ENCODE measurements at regions not wholly inside any gene's neighbourhood (a gene's known extent, or its start where the extent isn't known, plus 50 kb on each side); places are given as distances from the start of the nearest gene placed in this dataset.
"Not testable (repeated sequence)": the region's sequence is repeated elsewhere in the genome, so short reads cannot be mapped to it uniquely, and the experiment has no call there.

- Mint-ChIP-seq H3K27me3 (ENCODE audit: low read depth) (no peaks in the 10 kb centered on the region), H3K4me3 (no peak overlapping the region), H3K36me3 (ENCODE audit: low read depth) (no peaks in the 10 kb centered on the region), H3K9me3 (peaks cover under 1% of the 10 kb centered on the region), H3K4me1 (ENCODE audit: low read depth) (no peaks in the 10 kb centered on the region), H3K27ac (no peak overlapping the region)
- no peak for DNase-seq
- CTCF ChIA-PET: no interaction called here
- intact Hi-C loops (cut with micrococcal nuclease): no loop called here
Observed at GRCh38 chr4:127240764-127241105, 392.0 kb upstream of the INTU start.

GRCh38 chr4:127244515-127244914 lies 388.2 kb upstream of the INTU start:
- Mint-ChIP-seq H3K4me1 (ENCODE audit: low read depth) (no peaks in the 10 kb centered on the region), H3K36me3 (ENCODE audit: low read depth) (no peaks in the 10 kb centered on the region), H3K27ac (no peak overlapping the region), H3K4me3 (no peak overlapping the region), H3K27me3 (ENCODE audit: low read depth) (no peaks in the 10 kb centered on the region), H3K9me3 (peaks cover 3% of the 10 kb centered on the region)
- no peak for DNase-seq
- intact Hi-C loops (cut with micrococcal nuclease): no loop called here
- CTCF ChIA-PET: no interaction called here

GRCh38 chr4:127246963-127247952 lies 385.5 kb upstream of the INTU start:
- no peaks in the 10 kb centered on the region for H3K4me1 Mint-ChIP-seq (ENCODE audit: low read depth)
- no peaks in the 10 kb centered on the region for H3K27me3 Mint-ChIP-seq (ENCODE audit: low read depth)
- no peak for DNase-seq
- CTCF ChIA-PET: interaction anchor here (0.6 kb wide), 1 partner anchor 23 kb away, joined by 3 read pairs; no protein-coding TSS in a partner anchor
- intact Hi-C loops (cut with micrococcal nuclease): no loop called here
- H3K27ac Mint-ChIP-seq: no peak overlapping the region
- peaks cover 3% of the 10 kb centered on the region for H3K9me3 Mint-ChIP-seq
- H3K36me3 Mint-ChIP-seq (ENCODE audit: low read depth): no peaks in the 10 kb centered on the region
- no peak overlapping the region for H3K4me3 Mint-ChIP-seq

GRCh38 chr4:127249066-127249766 lies 383.5 kb upstream of the INTU start:
- H3K9me3 Mint-ChIP-seq: peaks cover 4% of the 10 kb centered on the region
- CTCF ChIA-PET: no interaction called here
- H3K4me3 Mint-ChIP-seq: no peak overlapping the region
- no peak for DNase-seq
- no peaks in the 10 kb centered on the region for H3K4me1 Mint-ChIP-seq (ENCODE audit: low read depth)
- intact Hi-C loops (cut with micrococcal nuclease): no loop called here
- H3K36me3 Mint-ChIP-seq (ENCODE audit: low read depth): no peaks in the 10 kb centered on the region
- H3K27ac Mint-ChIP-seq: no peak overlapping the region
- no peaks in the 10 kb centered on the region for H3K27me3 Mint-ChIP-seq (ENCODE audit: low read depth)

- intact Hi-C loops (cut with micrococcal nuclease): no loop called here
- DNase-seq: no peak
- Mint-ChIP-seq H3K36me3 (ENCODE audit: low read depth) (no peaks in the 10 kb centered on the region), H3K9me3 (peaks cover 8% of the 10 kb centered on the region), H3K4me3 (no peak overlapping the region), H3K4me1 (ENCODE audit: low read depth) (no peaks in the 10 kb centered on the region), H3K27me3 (ENCODE audit: low read depth) (no peaks in the 10 kb centered on the region), H3K27ac (no peak overlapping the region)
- CTCF ChIA-PET: no interaction called here
Observed at GRCh38 chr4:127249767-127250108, 383.0 kb upstream of the INTU start.

GRCh38 chr4:127250577-127250976 lies 382.2 kb upstream of the INTU start:
- Mint-ChIP-seq H3K4me1 (ENCODE audit: low read depth) (no peaks in the 10 kb centered on the region), H3K9me3 (peaks cover 9% of the 10 kb centered on the region)
- intact Hi-C loops (cut with micrococcal nuclease): no loop called here

GRCh38 chr4:127251423-127251822 lies 381.3 kb upstream of the INTU start:
- Mint-ChIP-seq H3K4me1 (ENCODE audit: low read depth) (no peaks in the 10 kb centered on the region), H3K36me3 (ENCODE audit: low read depth) (peaks cover 1% of the 10 kb centered on the region), H3K4me3 (no peak overlapping the region), H3K9me3 (peaks cover 8% of the 10 kb centered on the region), H3K27me3 (ENCODE audit: low read depth) (no peaks in the 10 kb centered on the region), H3K27ac (no peak overlapping the region)
- intact Hi-C loops (cut with micrococcal nuclease): no loop called here
- no peak for DNase-seq
- CTCF ChIA-PET: no interaction called here

More at GRCh38 chr4:127250577-127250976, 382.2 kb upstream of the INTU start:
- CTCF ChIA-PET: no interaction called here
- H3K36me3 Mint-ChIP-seq (ENCODE audit: low read depth): peaks cover 1% of the 10 kb centered on the region
- H3K27me3 Mint-ChIP-seq (ENCODE audit: low read depth): no peaks in the 10 kb centered on the region
- no peak overlapping the region for H3K27ac Mint-ChIP-seq
- H3K4me3 Mint-ChIP-seq: no peak overlapping the region
- no peak for DNase-seq

- Mint-ChIP-seq H3K9me3 (peaks cover 8% of the 10 kb centered on the region), H3K27ac (no peak overlapping the region), H3K4me1 (ENCODE audit: low read depth) (no peaks in the 10 kb centered on the region), H3K4me3 (no peak overlapping the region), H3K27me3 (ENCODE audit: low read depth) (no peaks in the 10 kb centered on the region), H3K36me3 (ENCODE audit: low read depth) (peaks cover 1% of the 10 kb centered on the region)
- intact Hi-C loops (cut with micrococcal nuclease): no loop called here
- CTCF ChIA-PET: no interaction called here
- no peak for DNase-seq
Observed at GRCh38 chr4:127256500-127256899, 376.3 kb upstream of the INTU start.

GRCh38 chr4:127261476-127261875 lies 371.3 kb upstream of the INTU start:
- H3K27me3 Mint-ChIP-seq (ENCODE audit: low read depth): no peaks in the 10 kb centered on the region
- intact Hi-C loops (cut with micrococcal nuclease): no loop called here
- no peak for DNase-seq
- H3K4me3 Mint-ChIP-seq: no peak overlapping the region
- CTCF ChIA-PET: no interaction called here
- H3K36me3 Mint-ChIP-seq (ENCODE audit: low read depth): no peaks in the 10 kb centered on the region
- H3K4me1 Mint-ChIP-seq (ENCODE audit: low read depth): no peaks in the 10 kb centered on the region
- H3K27ac Mint-ChIP-seq: no peak overlapping the region
- H3K9me3 Mint-ChIP-seq: peaks cover 2% of the 10 kb centered on the region

GRCh38 chr4:127268367-127268766 lies 364.4 kb upstream of the INTU start:
- Mint-ChIP-seq H3K27ac (no peak overlapping the region), H3K27me3 (ENCODE audit: low read depth) (no peaks in the 10 kb centered on the region), H3K9me3 (peaks cover 7% of the 10 kb centered on the region), H3K4me1 (ENCODE audit: low read depth) (no peaks in the 10 kb centered on the region), H3K4me3 (no peak overlapping the region), H3K36me3 (ENCODE audit: low read depth) (no peaks in the 10 kb centered on the region)
- CTCF ChIA-PET: no interaction called here
- intact Hi-C loops (cut with micrococcal nuclease): no loop called here
- no peak for DNase-seq

- CTCF ChIA-PET; H3K27ac Mint-ChIP-seq; H3K4me1 Mint-ChIP-seq (ENCODE audit: low read depth); H3K4me3 Mint-ChIP-seq; H3K27me3 Mint-ChIP-seq (ENCODE audit: low read depth); DNase-seq; intact Hi-C loops (cut with micrococcal nuclease); H3K36me3 Mint-ChIP-seq (ENCODE audit: low read depth): not testable (repeated sequence)
- peaks cover 18% of the 10 kb centered on the region for H3K9me3 Mint-ChIP-seq
Observed at GRCh38 chr4:127277023-127277422, 355.7 kb upstream of the INTU start.

- no peak for DNase-seq
- CTCF ChIA-PET: no interaction called here
- Mint-ChIP-seq H3K4me1 (ENCODE audit: low read depth) (no peaks in the 10 kb centered on the region), H3K4me3 (no peak overlapping the region), H3K27ac (no peak overlapping the region), H3K27me3 (ENCODE audit: low read depth) (no peaks in the 10 kb centered on the region), H3K9me3 (peaks cover 6% of the 10 kb centered on the region), H3K36me3 (ENCODE audit: low read depth) (no peaks in the 10 kb centered on the region)
- intact Hi-C loops (cut with micrococcal nuclease): no loop called here
Observed at GRCh38 chr4:127284236-127284635, 348.5 kb upstream of the INTU start.

GRCh38 chr4:127291316-127291715 lies 341.4 kb upstream of the INTU start:
- Mint-ChIP-seq H3K9me3 (peaks cover 25% of the 10 kb centered on the region), H3K36me3 (ENCODE audit: low read depth) (no peaks in the 10 kb centered on the region), H3K4me3 (no peak overlapping the region), H3K27me3 (ENCODE audit: low read depth) (no peaks in the 10 kb centered on the region), H3K4me1 (ENCODE audit: low read depth) (no peaks in the 10 kb centered on the region), H3K27ac (no peak overlapping the region)
- intact Hi-C loops (cut with micrococcal nuclease): no loop called here
- no peak for DNase-seq
- CTCF ChIA-PET: no interaction called here
